Neural cell (in vitro differentiated cells): ENCODE measurements at regions not wholly inside any gene's neighbourhood (a gene's known extent, or its start where the extent isn't known, plus 50 kb on each side); places are given as distances from the start of the nearest gene placed in this dataset.

Experiments used
- H2AFZ ChIP-seq: fragments of 200-600, 300-800 bp; sonication (generic), shearing (Covaris generic); 2 replicates; pipeline ENCODE4 v1.6.0; 2014; ENCODE audit warnings: low read depth, mild to moderate bottlenecking, antibody characterized with exemption, low read length, moderate library complexity
- H3F3A ChIP-seq: fragments of 200-600 bp; shearing (Covaris generic); 2 replicates; pipeline ENCODE4 v1.6.1; 2016; ENCODE audit warnings: mild to moderate bottlenecking, moderate library complexity, mixed read lengths, antibody characterized with exemption, low read length; ENCODE audit not compliant: insufficient read depth, poor library complexity, severe bottlenecking
- H3K27ac ChIP-seq: fragments of 200-600, 300-800 bp; sonication (generic), shearing (Covaris generic); 2 replicates; pipeline ENCODE4 v1.5.1; 2014; ENCODE audit warnings: mild to moderate bottlenecking, low read length, moderate library complexity
- H3K27me3 ChIP-seq: fragments of 300-800, 200-600 bp; sonication (generic), shearing (Covaris generic); 2 replicates; pipeline ENCODE4 v1.6.0; 2014; ENCODE audit warnings: mild to moderate bottlenecking, low read depth, low read length, moderate library complexity; ENCODE audit not compliant: insufficient read depth
- H3K36me3 ChIP-seq: fragments of 300-800, 200-600 bp; sonication (generic), shearing (Covaris generic); 2 replicates; pipeline ENCODE4 v1.5.1; 2014; ENCODE audit warnings: mild to moderate bottlenecking, antibody characterized with exemption, low read length, moderate library complexity; ENCODE audit not compliant: insufficient read depth
- H3K4me2 ChIP-seq: fragments of 300-800, 200-600 bp; sonication (generic), shearing (Covaris generic); 2 replicates; pipeline ENCODE4 v1.6.0; 2014; ENCODE audit warnings: mild to moderate bottlenecking, low read length
- H3K4me3 ChIP-seq: fragments of 300-800, 200-600 bp; sonication (generic), shearing (Covaris generic); 2 replicates; pipeline ENCODE4 v1.5.1; 2014; ENCODE audit warnings: mild to moderate bottlenecking, low read length, moderate library complexity
- H3K79me2 ChIP-seq: fragments of 200-600 bp; shearing (Covaris generic); replicated peaks from 2 replicates; pipeline ENCODE4 v1.6.0; 2014; ENCODE audit warnings: mild to moderate bottlenecking, low read length, moderate library complexity; ENCODE audit not compliant: insufficient read depth
- H3K9ac ChIP-seq: fragments of 300-800, 200-600 bp; sonication (generic), shearing (Covaris generic); 2 replicates; pipeline ENCODE4 v1.6.1; 2016; ENCODE audit warnings: mild to moderate bottlenecking, low read length, mixed read lengths
- H3K9me2 ChIP-seq: fragments of 200-600 bp; shearing (Covaris generic); 2 replicates; pipeline ENCODE4 v1.6.1; 2016; ENCODE audit warnings: mild to moderate bottlenecking, low read length, mixed read lengths; ENCODE audit not compliant: insufficient read depth
- H3K9me3 ChIP-seq: fragments of 200-600, 300-800 bp; sonication (generic), shearing (Covaris generic); 2 replicates; pipeline ENCODE4 v1.6.1; 2016; ENCODE audit warnings: mild to moderate bottlenecking, mixed run types, low read length, moderate library complexity, mixed read lengths
- H4K20me1 ChIP-seq: fragments of 200-600 bp; shearing (Covaris generic); 2 replicates; pipeline ENCODE4 v1.6.1; 2016; ENCODE audit warnings: mild to moderate bottlenecking, mixed run types; ENCODE audit not compliant: insufficient read depth
- CTCF ChIP-seq: fragments of 450-650 bp; IDR thresholded peaks from 2 replicates; pipeline ENCODE4 v1.5.1; 2014; ENCODE audit warnings: antibody characterized with exemption, mild to moderate bottlenecking, moderate library complexity; ENCODE audit not compliant: poor library complexity, severe bottlenecking
- EP300 ChIP-seq: fragments of 450-650 bp; conservative IDR thresholded peaks from 2 replicates; pipeline ENCODE4 v1.6.1; 2014; ENCODE audit warnings: antibody characterized with exemption, mild to moderate bottlenecking, moderate library complexity; ENCODE audit not compliant: poor library complexity, severe bottlenecking
- EZH2 ChIP-seq: fragments of 200-600, 300-800 bp; shearing (Covaris generic), sonication (generic); IDR thresholded peaks from 2 replicates; pipeline ENCODE4 v1.6.1; 2014; ENCODE audit warnings: antibody characterized with exemption, low read length, borderline replicate concordance, mild to moderate bottlenecking; ENCODE audit not compliant: insufficient read depth, poor library complexity, severe bottlenecking
- MXI1 ChIP-seq: fragments of 450-650 bp; conservative IDR thresholded peaks from 2 replicates; pipeline ENCODE4 v1.6.1; 2014; ENCODE audit warnings: antibody characterized with exemption, mild to moderate bottlenecking; ENCODE audit not compliant: poor library complexity, severe bottlenecking
- POLR2AphosphoS5 ChIP-seq: IDR thresholded peaks from 2 replicates; pipeline ENCODE4 v1.6.1; 2012
- RAD21 ChIP-seq: fragments of 450-650 bp; conservative IDR thresholded peaks from 2 replicates; pipeline ENCODE4 v1.6.1; 2014; ENCODE audit warnings: antibody characterized with exemption, mild to moderate bottlenecking, moderate library complexity
- SMC3 ChIP-seq: fragments of 450-650 bp; conservative IDR thresholded peaks from 2 replicates; pipeline ENCODE4 v1.6.1; 2014; ENCODE audit warnings: antibody characterized with exemption, mild to moderate bottlenecking, moderate library complexity; ENCODE audit not compliant: poor library complexity
- TAF1 ChIP-seq: IDR thresholded peaks from 2 replicates; pipeline ENCODE4 v1.6.1; 2012; ENCODE audit warnings: low read depth
- TF ChIP-seq, protein P1 (sequence below): IDR thresholded peaks from 2 replicates; pipeline ENCODE4 v1.6.1; 2012; ENCODE audit warnings: borderline replicate concordance

- Histone ChIP-seq H4K20me1 (no peaks in the 10 kb centered on the region), H3K4me2 (no peak overlapping the region), H3F3A (no peaks in the 10 kb centered on the region), H3K36me3 (no peaks in the 10 kb centered on the region), H2AFZ (no peak overlapping the region), H3K9me3 (no peaks in the 10 kb centered on the region), H3K9me2 (no peaks in the 10 kb centered on the region), H3K4me3 (no peak overlapping the region), H3K27ac (no peak overlapping the region), H3K9ac (no peak overlapping the region), H3K79me2 (no peaks in the 10 kb centered on the region), H3K27me3 (no peaks in the 10 kb centered on the region)
- TF ChIP-seq CTCF, result no peak
- no peak for TF ChIP-seq MXI1
- no peak for TF ChIP-seq EP300
- TF ChIP-seq EZH2, result no peak
- TF ChIP-seq POLR2AphosphoS5, result no peak
- no peak for TF ChIP-seq RAD21
- TF ChIP-seq SMC3, result no peak
- TF ChIP-seq, protein P1, sequence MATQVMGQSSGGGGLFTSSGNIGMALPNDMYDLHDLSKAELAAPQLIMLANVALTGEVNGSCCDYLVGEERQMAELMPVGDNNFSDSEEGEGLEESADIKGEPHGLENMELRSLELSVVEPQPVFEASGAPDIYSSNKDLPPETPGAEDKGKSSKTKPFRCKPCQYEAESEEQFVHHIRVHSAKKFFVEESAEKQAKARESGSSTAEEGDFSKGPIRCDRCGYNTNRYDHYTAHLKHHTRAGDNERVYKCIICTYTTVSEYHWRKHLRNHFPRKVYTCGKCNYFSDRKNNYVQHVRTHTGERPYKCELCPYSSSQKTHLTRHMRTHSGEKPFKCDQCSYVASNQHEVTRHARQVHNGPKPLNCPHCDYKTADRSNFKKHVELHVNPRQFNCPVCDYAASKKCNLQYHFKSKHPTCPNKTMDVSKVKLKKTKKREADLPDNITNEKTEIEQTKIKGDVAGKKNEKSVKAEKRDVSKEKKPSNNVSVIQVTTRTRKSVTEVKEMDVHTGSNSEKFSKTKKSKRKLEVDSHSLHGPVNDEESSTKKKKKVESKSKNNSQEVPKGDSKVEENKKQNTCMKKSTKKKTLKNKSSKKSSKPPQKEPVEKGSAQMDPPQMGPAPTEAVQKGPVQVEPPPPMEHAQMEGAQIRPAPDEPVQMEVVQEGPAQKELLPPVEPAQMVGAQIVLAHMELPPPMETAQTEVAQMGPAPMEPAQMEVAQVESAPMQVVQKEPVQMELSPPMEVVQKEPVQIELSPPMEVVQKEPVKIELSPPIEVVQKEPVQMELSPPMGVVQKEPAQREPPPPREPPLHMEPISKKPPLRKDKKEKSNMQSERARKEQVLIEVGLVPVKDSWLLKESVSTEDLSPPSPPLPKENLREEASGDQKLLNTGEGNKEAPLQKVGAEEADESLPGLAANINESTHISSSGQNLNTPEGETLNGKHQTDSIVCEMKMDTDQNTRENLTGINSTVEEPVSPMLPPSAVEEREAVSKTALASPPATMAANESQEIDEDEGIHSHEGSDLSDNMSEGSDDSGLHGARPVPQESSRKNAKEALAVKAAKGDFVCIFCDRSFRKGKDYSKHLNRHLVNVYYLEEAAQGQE, result no peak
- TF ChIP-seq TAF1, result no peak
These were observed 249.2 kb downstream of the FRK start for GRCh38 chr6:115811541-115811940.

- Histone ChIP-seq H3K36me3 (no peaks in the 10 kb centered on the region), H3K9me2 (no peaks in the 10 kb centered on the region), H3K9me3 (no peaks in the 10 kb centered on the region), H3K27me3 (no peaks in the 10 kb centered on the region), H3K4me3 (no peak overlapping the region), H2AFZ (no peak overlapping the region), H4K20me1 (no peaks in the 10 kb centered on the region), H3K9ac (no peak overlapping the region), H3K79me2 (no peaks in the 10 kb centered on the region), H3K4me2 (no peak overlapping the region), H3K27ac (no peak overlapping the region), H3F3A (no peaks in the 10 kb centered on the region)
- no peak for TF ChIP-seq EP300
- no peak for TF ChIP-seq EZH2
- no peak for TF ChIP-seq SMC3
- TF ChIP-seq POLR2AphosphoS5, result no peak
- TF ChIP-seq TAF1, result no peak
- TF ChIP-seq, protein P1, result no peak
- no peak for TF ChIP-seq MXI1
These were observed 262.5 kb downstream of the FRK start for GRCh38 chr6:115798229-115798628.
